ENCODE measurements at regions not wholly inside any gene's neighbourhood (a gene's known extent, or its start where the extent isn't known, plus 50 kb on each side); places are given as distances from the start of the nearest gene placed in this dataset.

DNA sequence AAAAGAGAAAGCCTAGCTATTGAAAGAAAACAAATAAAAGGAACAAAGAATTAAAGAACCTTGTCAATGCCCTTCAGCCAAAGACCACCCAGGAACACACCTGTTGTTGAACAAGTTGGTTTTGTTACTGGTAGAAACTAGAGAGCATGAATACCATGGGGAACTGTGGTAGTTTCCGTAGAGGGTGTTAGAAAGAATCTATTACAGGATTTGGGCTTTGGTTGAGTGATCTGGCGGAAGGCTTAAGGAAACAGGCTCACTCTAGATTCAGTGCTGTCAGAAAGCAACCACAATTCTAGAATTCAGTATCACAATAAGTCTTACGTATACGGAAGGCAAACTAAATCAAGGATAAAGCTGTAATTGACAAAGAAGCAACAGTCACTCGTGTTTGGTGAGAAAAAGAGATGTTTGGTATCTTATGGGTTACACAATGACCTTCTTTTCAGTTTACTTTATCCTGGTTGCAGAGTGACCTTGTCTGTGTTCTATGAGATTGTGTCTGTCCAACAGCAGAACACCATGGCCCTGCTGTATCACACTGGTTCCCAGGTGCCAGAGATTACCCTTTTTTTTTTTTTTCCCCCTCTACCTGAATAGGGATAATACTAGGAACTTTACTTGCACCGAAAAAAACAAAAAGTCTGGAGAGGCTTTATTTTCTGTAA, 265.9 kb downstream of the SHQ1 start:
- no peaks in the 10 kb centered on the region for H3K27me3 ChIP-seq (replicated peaks; ENCODE audit: insufficient read depth, low read depth, low read length, poor library complexity)
- no peak overlapping the region for H3K27ac ChIP-seq (ENCODE audit: low read depth, low read length, poor library complexity, severe bottlenecking)
- no peaks in the 10 kb centered on the region for H3K36me3 ChIP-seq (ENCODE audit: insufficient read depth, low read length, poor library complexity, severe bottlenecking)
- BruUV-seq (replicated peaks): no TSS peak
- TF ChIP-seq, protein P1, sequence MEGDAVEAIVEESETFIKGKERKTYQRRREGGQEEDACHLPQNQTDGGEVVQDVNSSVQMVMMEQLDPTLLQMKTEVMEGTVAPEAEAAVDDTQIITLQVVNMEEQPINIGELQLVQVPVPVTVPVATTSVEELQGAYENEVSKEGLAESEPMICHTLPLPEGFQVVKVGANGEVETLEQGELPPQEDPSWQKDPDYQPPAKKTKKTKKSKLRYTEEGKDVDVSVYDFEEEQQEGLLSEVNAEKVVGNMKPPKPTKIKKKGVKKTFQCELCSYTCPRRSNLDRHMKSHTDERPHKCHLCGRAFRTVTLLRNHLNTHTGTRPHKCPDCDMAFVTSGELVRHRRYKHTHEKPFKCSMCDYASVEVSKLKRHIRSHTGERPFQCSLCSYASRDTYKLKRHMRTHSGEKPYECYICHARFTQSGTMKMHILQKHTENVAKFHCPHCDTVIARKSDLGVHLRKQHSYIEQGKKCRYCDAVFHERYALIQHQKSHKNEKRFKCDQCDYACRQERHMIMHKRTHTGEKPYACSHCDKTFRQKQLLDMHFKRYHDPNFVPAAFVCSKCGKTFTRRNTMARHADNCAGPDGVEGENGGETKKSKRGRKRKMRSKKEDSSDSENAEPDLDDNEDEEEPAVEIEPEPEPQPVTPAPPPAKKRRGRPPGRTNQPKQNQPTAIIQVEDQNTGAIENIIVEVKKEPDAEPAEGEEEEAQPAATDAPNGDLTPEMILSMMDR (conservative IDR thresholded peaks at IDR 0.05; ENCODE audit: low read depth, low read length): no peak
- TF ChIP-seq EZH2 (IDR thresholded peaks at IDR 0.05; ENCODE audit: borderline replicate concordance, low read depth, low read length, poor library complexity, severe bottlenecking): no peak
- DNase-seq (ENCODE audit: low spot score): no peak
- ChIA-PET CTCF (no interaction called here), POLR2A (ENCODE audit: low non-redundant PET) (no interaction called here)
- H3K9me3 ChIP-seq (ENCODE audit: low read depth, low read length, poor library complexity, severe bottlenecking): no peaks in the 10 kb centered on the region
- intact Hi-C loops (cut with micrococcal nuclease; ENCODE audit: unreplicated experiment): no loop called here
- H3K4me3 ChIP-seq (ENCODE audit: low read depth, low read length, poor library complexity, severe bottlenecking): no peak overlapping the region
- no peaks in the 10 kb centered on the region for H3K4me1 ChIP-seq (ENCODE audit: insufficient read depth, low read length, poor library complexity, severe bottlenecking)

DNA sequence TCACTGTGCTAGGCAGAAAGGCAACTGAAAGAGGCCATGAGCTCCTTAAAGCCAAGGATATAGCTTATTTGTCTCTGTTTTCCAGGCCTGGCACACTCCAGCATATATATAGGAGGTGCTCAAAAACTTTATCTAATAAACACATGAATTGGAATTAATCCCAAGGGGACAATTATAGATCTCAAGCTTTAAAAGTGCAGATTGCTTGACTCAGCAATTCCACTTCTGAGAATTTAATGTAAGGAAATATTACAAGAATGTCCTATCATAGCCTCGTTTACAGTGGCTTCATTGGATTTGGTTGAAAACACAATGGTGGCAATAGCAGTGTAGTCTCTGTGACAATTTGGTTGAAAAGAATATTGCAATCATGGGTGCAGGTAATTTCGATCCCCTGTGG, 267.3 kb downstream of the SHQ1 start:
- no peaks in the 10 kb centered on the region for H3K9me3 ChIP-seq (ENCODE audit: low read depth, low read length, poor library complexity, severe bottlenecking)
- no peaks in the 10 kb centered on the region for H3K36me3 ChIP-seq (ENCODE audit: insufficient read depth, low read length, poor library complexity, severe bottlenecking)
- DNase-seq (ENCODE audit: low spot score): no peak
- intact Hi-C loops (cut with micrococcal nuclease; ENCODE audit: unreplicated experiment): no loop called here
- CTCF ChIA-PET: no interaction called here
- H3K4me3 ChIP-seq (ENCODE audit: low read depth, low read length, poor library complexity, severe bottlenecking): no peak overlapping the region
- POLR2A ChIA-PET (ENCODE audit: low non-redundant PET): interaction anchor here (0.5 kb wide), 1 partner anchor 143 kb away, joined by 12 read pairs; no protein-coding TSS in a partner anchor
- no peak for TF ChIP-seq EZH2 (IDR thresholded peaks at IDR 0.05; ENCODE audit: borderline replicate concordance, low read depth, low read length, poor library complexity, severe bottlenecking)
- TF ChIP-seq, protein P1 (conservative IDR thresholded peaks at IDR 0.05; ENCODE audit: low read depth, low read length): no peak
- H3K27ac ChIP-seq (ENCODE audit: low read depth, low read length, poor library complexity, severe bottlenecking): no peak overlapping the region
- BruUV-seq (replicated peaks): no TSS peak
- no peaks in the 10 kb centered on the region for H3K4me1 ChIP-seq (ENCODE audit: insufficient read depth, low read length, poor library complexity, severe bottlenecking)
- H3K27me3 ChIP-seq (replicated peaks; ENCODE audit: insufficient read depth, low read depth, low read length, poor library complexity): no peaks in the 10 kb centered on the region

DNA sequence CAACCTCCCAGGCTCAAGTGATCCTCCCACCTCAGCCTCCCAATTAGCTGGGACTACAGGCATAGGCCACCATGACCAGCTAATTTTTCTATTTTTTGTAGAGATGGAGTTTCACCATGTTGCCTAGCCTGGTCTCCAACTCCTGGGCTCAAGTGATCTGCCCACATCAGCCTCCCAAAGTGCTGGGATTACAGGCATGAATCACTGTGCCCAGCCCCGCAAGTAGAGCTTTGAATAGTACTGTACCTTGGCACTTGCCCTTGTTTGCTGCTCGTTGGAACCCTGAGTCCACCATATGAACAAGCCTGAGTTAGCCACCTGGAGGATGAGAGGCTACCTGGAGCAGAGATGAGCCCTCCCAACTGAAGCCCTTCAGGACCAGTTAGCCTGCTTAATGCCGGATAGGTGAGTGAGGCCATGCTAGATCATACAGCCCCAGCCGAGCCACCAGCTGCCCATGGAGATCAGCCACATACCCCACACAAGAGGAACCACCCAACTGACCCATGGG, 267.9 kb downstream of the SHQ1 start:
- intact Hi-C loops (cut with micrococcal nuclease; ENCODE audit: unreplicated experiment): no loop called here
- Histone ChIP-seq H3K36me3 (ENCODE audit: insufficient read depth, low read length, poor library complexity, severe bottlenecking) (no peaks in the 10 kb centered on the region), H3K4me1 (ENCODE audit: insufficient read depth, low read length, poor library complexity, severe bottlenecking) (no peaks in the 10 kb centered on the region), H3K27me3 (replicated peaks; ENCODE audit: insufficient read depth, low read depth, low read length, poor library complexity) (no peaks in the 10 kb centered on the region), H3K9me3 (ENCODE audit: low read depth, low read length, poor library complexity, severe bottlenecking) (no peaks in the 10 kb centered on the region), H3K4me3 (ENCODE audit: low read depth, low read length, poor library complexity, severe bottlenecking) (no peak overlapping the region), H3K27ac (ENCODE audit: low read depth, low read length, poor library complexity, severe bottlenecking) (no peak overlapping the region)
- TF ChIP-seq, protein P1 (conservative IDR thresholded peaks at IDR 0.05; ENCODE audit: low read depth, low read length): no peak
- no peak for TF ChIP-seq EZH2 (IDR thresholded peaks at IDR 0.05; ENCODE audit: borderline replicate concordance, low read depth, low read length, poor library complexity, severe bottlenecking)
- CTCF ChIA-PET: no interaction called here
- POLR2A ChIA-PET (ENCODE audit: low non-redundant PET): interaction anchor here (0.5 kb wide), 1 partner anchor 144 kb away, joined by 12 read pairs; no protein-coding TSS in a partner anchor
- BruUV-seq (replicated peaks): no TSS peak
- no peak for DNase-seq (ENCODE audit: low spot score)
